CD4-positive, alpha-beta memory T cell (primary cell): ENCODE measurements at regions not wholly inside any gene's neighbourhood (a gene's known extent, or its start where the extent isn't known, plus 50 kb on each side); places are given as distances from the start of the nearest gene placed in this dataset.

Source experiments
- CTCF ChIA-PET: fragments of 350-600 bp; sonication (Branson Sonifier 250); formaldehyde crosslinking; loops from one replicate; lab custom pipeline; 2021; ENCODE audit warnings: inconsistent platforms; ENCODE audit not compliant: partially characterized antibody; lab: Charles Lee
- POLR2A ChIA-PET: fragments of 350-600 bp; sonication (Branson Sonifier 250); formaldehyde crosslinking; loops from one replicate; lab custom pipeline; 2021; ENCODE audit not compliant: partially characterized antibody; lab: Charles Lee
- DNase-seq, 5 donors: peaks; one replicate each; pipeline versions ENCODE4 v3.0.0 to v3.0.0-alpha.2; 2020 to 2022; ENCODE audit warnings: mixed read lengths in 1 of 5
- H3K27ac ChIP-seq: one replicate; pipeline ENCODE4 v1.7.0; 2013; ENCODE audit warnings: low read depth, low read length
- H3K27me3 ChIP-seq: 2 replicates; pipeline ENCODE4 v1.7.0; 2013; ENCODE audit warnings: mild to moderate bottlenecking, low read length, moderate library complexity; ENCODE audit not compliant: insufficient read depth
- H3K36me3 ChIP-seq: 2 replicates; pipeline ENCODE4 v1.7.0; 2013; ENCODE audit warnings: mild to moderate bottlenecking, low read length, moderate library complexity; ENCODE audit not compliant: insufficient read depth
- H3K4me1 ChIP-seq: 2 replicates; pipeline ENCODE4 v1.7.0; 2013; ENCODE audit warnings: mild to moderate bottlenecking, low read length, moderate library complexity; ENCODE audit not compliant: insufficient read depth
- H3K4me3 ChIP-seq, 2 donors: one replicate each; pipeline ENCODE4 v1.7.0; 2013; ENCODE audit warnings: low read length in 2 of 2, mild to moderate bottlenecking in 1 of 2
- H3K9me3 ChIP-seq, 2 donors: one replicate each; pipeline ENCODE4 v1.7.0; 2013; ENCODE audit warnings: low read length in 2 of 2, control low read depth in 1 of 2; ENCODE audit not compliant: control insufficient read depth in 1 of 2
- H3K27ac Mint-ChIP-seq, 7 donors: one replicate each; pipeline ENCODE4 v1.8.0; 2020 to 2021; ENCODE audit warnings: mixed read lengths in 7 of 7, mild to moderate bottlenecking in 6 of 7, inconsistent platforms in 3 of 7, moderate library complexity in 3 of 7
- H3K27me3 Mint-ChIP-seq, 2 donors: one replicate each; pipeline ENCODE4 v1.8.0; 2020 to 2021; ENCODE audit warnings: mixed read lengths in 2 of 2
- H3K36me3 Mint-ChIP-seq, 2 donors: one replicate each; pipeline ENCODE4 v1.8.0; 2020 to 2021; ENCODE audit warnings: mixed read lengths in 2 of 2, inconsistent platforms in 1 of 2, mild to moderate bottlenecking in 1 of 2
- H3K4me1 Mint-ChIP-seq, 4 donors: one replicate each; pipeline ENCODE4 v1.8.0; 2020 to 2021; ENCODE audit warnings: mixed read lengths in 4 of 4, mild to moderate bottlenecking in 1 of 4
- H3K4me3 Mint-ChIP-seq, 8 donors: one replicate each; pipeline ENCODE4 v1.8.0; 2020 to 2021; ENCODE audit warnings: mixed read lengths in 8 of 8, mild to moderate bottlenecking in 7 of 8, moderate library complexity in 6 of 8, inconsistent platforms in 3 of 8
- H3K9me3 Mint-ChIP-seq, 8 donors: one replicate each; pipeline ENCODE4 v1.8.0; 2020 to 2021; ENCODE audit warnings: mixed read lengths in 8 of 8, mild to moderate bottlenecking in 5 of 8, inconsistent platforms in 3 of 8, moderate library complexity in 1 of 8
- intact Hi-C: fragments of 100-400 bp; cut with micrococcal nuclease; formaldehyde crosslinking; loops from one replicate; pipeline ENCODE4 v1.15.1; 2023

DNA sequence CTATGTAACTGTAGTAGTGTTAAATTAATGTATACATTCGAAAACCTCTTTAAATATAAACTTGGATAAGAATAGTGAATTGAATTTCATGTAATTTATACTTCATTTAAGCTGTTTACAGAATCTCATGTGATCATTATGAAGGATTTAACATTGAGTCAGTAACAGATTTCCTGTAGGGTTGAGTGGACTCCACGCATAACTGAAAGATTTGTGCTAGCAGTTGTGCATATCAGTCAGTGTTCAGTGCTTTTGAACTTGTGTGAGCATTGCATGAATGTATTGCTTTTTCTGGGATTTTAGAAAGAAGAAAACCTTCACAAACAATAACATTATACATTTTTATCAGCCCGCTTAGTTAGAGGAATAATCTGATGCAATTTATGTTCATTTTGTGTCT lies 1435.3 kb downstream of the LRFN5 start:
- no peaks in the 10 kb centered on the region for H3K27me3 ChIP-seq
- intact Hi-C loops: no loop called here
- no peaks in the 10 kb centered on the region for H3K36me3 ChIP-seq
- ChIA-PET CTCF (no interaction called here), POLR2A (no interaction called here)
- no peak for DNase-seq
- Mint-ChIP-seq H3K27me3 (no peaks in the 10 kb centered on the region), H3K9me3 (peaks cover 0 to 11% (median 4%) of the 10 kb centered on the region in 8 donors), H3K27ac (no peak overlapping the region), H3K4me3 (no peak overlapping the region), H3K36me3 (no peaks in the 10 kb centered on the region), H3K4me1 (no peaks in the 10 kb centered on the region)
- no peaks in the 10 kb centered on the region for H3K9me3 ChIP-seq
- no peak overlapping the region for H3K4me3 ChIP-seq
- H3K27ac ChIP-seq: no peak overlapping the region
- H3K4me1 ChIP-seq: no peaks in the 10 kb centered on the region

DNA sequence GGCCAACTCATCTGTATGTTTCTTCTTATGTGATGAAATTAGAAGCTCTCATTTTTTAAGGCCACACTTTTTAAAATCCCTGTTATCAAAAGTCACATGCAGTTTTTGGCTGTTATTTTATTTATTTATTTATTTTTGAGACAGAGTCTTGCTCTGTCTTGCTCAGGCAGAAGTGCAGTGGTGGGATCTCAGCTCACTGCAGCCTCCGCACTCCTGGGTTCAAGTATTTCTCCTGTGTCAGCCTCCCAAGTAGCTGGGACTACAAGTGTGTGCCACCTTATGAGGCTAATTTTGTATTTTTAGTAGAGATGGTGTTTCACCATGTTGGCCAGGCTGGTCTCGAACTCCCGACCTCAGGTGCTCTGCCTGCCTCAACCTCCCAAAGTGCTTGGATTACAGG lies 1434.5 kb downstream of the LRFN5 start:
- Mint-ChIP-seq H3K4me3 (no peak overlapping the region), H3K36me3 (no peaks in the 10 kb centered on the region), H3K27me3 (no peaks in the 10 kb centered on the region), H3K4me1 (no peaks in the 10 kb centered on the region), H3K9me3 (peaks cover 0 to 10% (median 4%) of the 10 kb centered on the region in 8 donors), H3K27ac (no peak overlapping the region)
- POLR2A ChIA-PET: no interaction called here
- Histone ChIP-seq H3K9me3 (no peaks in the 10 kb centered on the region), H3K36me3 (no peaks in the 10 kb centered on the region), H3K27me3 (no peaks in the 10 kb centered on the region), H3K4me1 (no peaks in the 10 kb centered on the region), H3K27ac (no peak overlapping the region), H3K4me3 (no peak overlapping the region)
- intact Hi-C loops: no loop called here
- no peak for DNase-seq
- CTCF ChIA-PET: no interaction called here

DNA sequence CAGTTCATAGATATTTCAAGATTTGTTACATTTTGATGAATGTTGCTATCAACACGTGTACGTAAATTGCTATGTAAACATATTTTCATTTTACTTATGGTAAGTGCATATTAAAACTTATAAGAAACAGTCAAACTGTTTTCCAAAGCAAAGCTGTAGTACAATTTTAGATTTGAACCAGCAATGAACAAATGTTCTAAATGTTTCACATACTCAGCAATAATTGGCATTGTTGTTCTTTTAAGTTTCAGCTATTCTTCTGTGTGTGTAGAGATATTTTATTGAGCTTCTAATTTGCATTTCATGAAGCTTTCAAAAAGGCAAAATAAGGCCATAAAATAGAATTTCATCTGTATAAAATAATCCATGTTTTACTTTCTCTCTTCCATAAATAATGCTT lies 1433.2 kb downstream of the LRFN5 start:
- H3K36me3 Mint-ChIP-seq: no peaks in the 10 kb centered on the region
- no peak overlapping the region for H3K4me3 ChIP-seq
- no peaks in the 10 kb centered on the region for H3K27me3 Mint-ChIP-seq
- H3K27me3 ChIP-seq: no peaks in the 10 kb centered on the region
- no peaks in the 10 kb centered on the region for H3K36me3 ChIP-seq
- no peak overlapping the region for H3K27ac ChIP-seq
- no peak overlapping the region for H3K27ac Mint-ChIP-seq
- H3K4me3 Mint-ChIP-seq: no peak overlapping the region
- peaks cover 0 to 9% (median 3%) of the 10 kb centered on the region in 8 donors for H3K9me3 Mint-ChIP-seq
- ChIA-PET CTCF (no interaction called here), POLR2A (no interaction called here)
- H3K4me1 Mint-ChIP-seq: no peaks in the 10 kb centered on the region
- DNase-seq: no peak
- H3K4me1 ChIP-seq: no peaks in the 10 kb centered on the region
- intact Hi-C loops: no loop called here
- no peaks in the 10 kb centered on the region for H3K9me3 ChIP-seq

DNA sequence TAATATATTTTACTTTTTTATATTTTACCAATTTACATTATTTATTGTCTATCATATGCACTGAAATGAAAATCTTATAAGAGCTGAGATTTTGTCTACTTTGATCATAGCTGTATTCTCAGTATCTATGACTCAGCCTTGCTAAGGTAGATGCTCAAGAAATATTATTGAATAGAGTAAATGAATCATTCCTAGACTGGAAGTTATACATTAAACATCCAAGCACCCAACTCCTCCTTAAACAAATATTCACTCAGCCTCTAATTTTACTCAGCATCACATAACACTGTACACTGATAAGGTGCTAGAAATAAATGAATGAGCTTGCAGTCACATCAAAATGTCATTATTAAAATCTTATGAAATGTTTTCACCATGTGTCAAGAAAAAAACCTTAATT lies 1424.9 kb downstream of the LRFN5 start:
- intact Hi-C loops: no loop called here
- Histone ChIP-seq H3K27me3 (no peaks in the 10 kb centered on the region), H3K9me3 (no peaks in the 10 kb centered on the region), H3K27ac (no peak overlapping the region), H3K36me3 (no peaks in the 10 kb centered on the region), H3K4me3 (no peak overlapping the region), H3K4me1 (no peaks in the 10 kb centered on the region)
- no peaks in the 10 kb centered on the region for H3K36me3 Mint-ChIP-seq
- H3K4me3 Mint-ChIP-seq: no peak overlapping the region
- CTCF ChIA-PET: no interaction called here
- no peak for DNase-seq
- no peaks in the 10 kb centered on the region for H3K4me1 Mint-ChIP-seq
- H3K9me3 Mint-ChIP-seq: peaks cover 0 to 3% (median 0%) of the 10 kb centered on the region in 8 donors
- H3K27me3 Mint-ChIP-seq: no peaks in the 10 kb centered on the region
- POLR2A ChIA-PET: no interaction called here
- H3K27ac Mint-ChIP-seq: no peak overlapping the region

DNA sequence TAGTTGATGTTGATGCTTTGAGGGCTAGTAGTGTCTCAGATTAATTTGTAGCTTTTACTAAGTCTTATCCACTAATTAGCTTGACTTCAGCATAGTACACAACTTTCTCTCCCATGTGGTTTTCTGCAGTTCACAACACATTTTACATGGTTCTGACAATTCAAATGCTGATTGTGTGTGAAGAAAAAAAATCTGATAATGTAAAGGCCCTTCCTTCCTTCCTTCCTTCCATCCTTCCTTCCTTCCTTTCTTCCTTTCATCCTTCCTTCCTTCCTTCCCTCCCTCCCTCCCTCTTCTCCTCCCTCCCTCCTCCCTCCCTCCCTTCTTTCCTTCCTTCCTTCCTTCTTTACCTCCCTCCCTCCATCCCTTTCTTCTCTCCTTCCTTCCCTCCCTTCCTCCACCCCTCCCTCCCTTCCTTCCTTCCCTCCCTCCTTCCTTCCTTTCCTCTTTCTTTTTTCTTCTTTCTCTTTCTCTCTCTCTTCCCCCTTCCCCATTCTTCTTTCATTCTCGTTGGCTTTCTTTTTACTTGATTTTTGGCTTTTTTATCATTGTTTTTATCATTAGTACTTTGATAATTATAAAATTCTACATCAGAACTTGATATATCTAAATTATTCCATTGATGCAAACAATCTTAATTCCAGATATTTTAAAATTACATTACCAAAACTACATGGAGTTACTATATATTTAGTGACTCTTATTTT lies 1415.6 kb downstream of the LRFN5 start:
- POLR2A ChIA-PET: no interaction called here
- no peaks in the 10 kb centered on the region for H3K36me3 ChIP-seq
- no peak overlapping the region for H3K4me3 ChIP-seq
- Mint-ChIP-seq H3K4me3 (no peak overlapping the region), H3K27ac (no peak overlapping the region), H3K4me1 (no peaks in the 10 kb centered on the region), H3K27me3 (no peaks in the 10 kb centered on the region), H3K9me3 (peaks cover 2 to 13% (median 7%) of the 10 kb centered on the region in 8 donors), H3K36me3 (no peaks in the 10 kb centered on the region)
- intact Hi-C loops: no loop called here
- H3K27ac ChIP-seq: no peak overlapping the region
- no peaks in the 10 kb centered on the region for H3K4me1 ChIP-seq
- DNase-seq: no peak
- H3K27me3 ChIP-seq: no peaks in the 10 kb centered on the region
- H3K9me3 ChIP-seq: peaks cover 0 to 4% of the 10 kb centered on the region in 2 donors
- CTCF ChIA-PET: no interaction called here

DNA sequence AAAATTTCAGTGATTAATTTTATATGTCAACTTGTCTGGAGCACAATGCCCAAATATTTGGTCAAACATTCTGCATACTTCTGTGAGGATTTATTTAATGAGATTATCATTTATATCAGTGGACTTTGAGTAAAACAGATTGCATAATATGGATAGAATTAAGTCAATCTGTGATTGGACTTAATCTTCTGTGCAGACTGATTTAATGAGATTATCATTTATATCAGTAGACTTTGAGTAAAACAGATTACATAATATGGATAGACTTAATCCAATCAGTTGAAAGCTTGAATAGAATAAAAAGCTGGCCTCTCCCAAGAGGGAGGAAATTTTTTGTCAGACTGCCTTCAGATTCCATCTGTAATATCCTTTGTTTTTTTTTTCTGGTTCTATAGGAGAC lies 1413.2 kb downstream of the LRFN5 start:
- Histone ChIP-seq H3K9me3 (peaks cover 0 to 4% of the 10 kb centered on the region in 2 donors), H3K27ac (no peak overlapping the region), H3K36me3 (no peaks in the 10 kb centered on the region), H3K4me1 (no peaks in the 10 kb centered on the region), H3K27me3 (no peaks in the 10 kb centered on the region), H3K4me3 (no peak overlapping the region)
- H3K27me3 Mint-ChIP-seq: no peaks in the 10 kb centered on the region
- H3K36me3 Mint-ChIP-seq: no peaks in the 10 kb centered on the region
- intact Hi-C loops: no loop called here
- H3K27ac Mint-ChIP-seq: no peak overlapping the region
- ChIA-PET POLR2A (no interaction called here), CTCF (no interaction called here)
- H3K4me1 Mint-ChIP-seq: no peaks in the 10 kb centered on the region
- H3K9me3 Mint-ChIP-seq: peaks cover 4 to 21% (median 7%) of the 10 kb centered on the region in 8 donors
- H3K4me3 Mint-ChIP-seq: no peak overlapping the region
- no peak for DNase-seq

DNA sequence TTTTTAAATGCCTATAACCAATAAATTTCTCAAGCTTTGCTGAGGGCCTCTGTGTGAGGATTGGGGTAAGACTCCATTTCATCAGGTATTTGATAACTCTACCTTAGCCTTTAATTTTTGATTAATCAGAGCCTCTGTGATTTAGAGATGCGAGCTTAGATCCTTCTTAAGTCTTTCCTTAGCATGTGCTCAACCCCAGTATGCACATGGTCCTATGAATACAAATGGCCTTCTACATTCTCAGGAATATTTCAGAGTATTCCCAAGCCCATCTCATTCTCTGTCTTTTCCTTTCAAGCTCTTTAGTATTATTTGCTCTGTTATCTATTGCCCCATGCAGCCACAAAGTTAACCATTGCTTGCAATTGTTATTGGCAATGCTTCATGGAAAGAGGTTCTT lies 1407.7 kb downstream of the LRFN5 start:
- H3K9me3 ChIP-seq: no peaks in the 10 kb centered on the region
- no peak overlapping the region for H3K4me3 Mint-ChIP-seq
- H3K4me1 Mint-ChIP-seq: no peaks in the 10 kb centered on the region
- no peaks in the 10 kb centered on the region for H3K36me3 ChIP-seq
- H3K27me3 ChIP-seq: no peaks in the 10 kb centered on the region
- H3K4me3 ChIP-seq: no peak overlapping the region
- no peaks in the 10 kb centered on the region for H3K4me1 ChIP-seq
- intact Hi-C loops: no loop called here
- POLR2A ChIA-PET: no interaction called here
- no peak overlapping the region for H3K27ac Mint-ChIP-seq
- CTCF ChIA-PET: no interaction called here
- DNase-seq: no peak
- no peaks in the 10 kb centered on the region for H3K36me3 Mint-ChIP-seq
- H3K27me3 Mint-ChIP-seq: no peaks in the 10 kb centered on the region
- no peak overlapping the region for H3K27ac ChIP-seq
- peaks cover 3 to 22% (median 12%) of the 10 kb centered on the region in 8 donors for H3K9me3 Mint-ChIP-seq
